AG04449 (cell line): ENCODE measurements at regions not wholly inside any gene's neighbourhood (a gene's known extent, or its start where the extent isn't known, plus 50 kb on each side); places are given as distances from the start of the nearest gene placed in this dataset.

Experiments used
- CTCF ChIA-PET: fragments of 350-600 bp; formaldehyde crosslinking; extraction: SDS; loops from one replicate; lab custom pipeline; 2021; ENCODE audit warnings: antibody characterized with exemption; lab: Yijun Ruan, JAX
- POLR2A ChIA-PET: fragments of 400-600, 350-600 bp; formaldehyde crosslinking; extraction: SDS; loops from one replicate; lab custom pipeline; 2020; ENCODE audit warnings: antibody characterized with exemption, inconsistent platforms; lab: Yijun Ruan, JAX
- DNase-seq: peaks from one replicate; pipeline ENCODE4 v3.0.0-alpha.2; 2010; ENCODE audit warnings: low read depth, low spot score
- H3K4me3 ChIP-seq: 2 replicates; pipeline ENCODE4 v1.5.1; 2011; ENCODE audit warnings: low read depth, mild to moderate bottlenecking, control low read depth, low read length
- TF ChIP-seq, protein P1 (sequence below): IDR thresholded peaks from one replicate; pipeline ENCODE4 v1.5.1; 2011; ENCODE audit warnings: mild to moderate bottlenecking, moderate library complexity, low read length, control low read depth, inconsistent platforms; ENCODE audit not compliant: insufficient read depth; ENCODE audit errors: missing control alignments

GRCh38 chr6:14862845-14863244 lies 383.0 kb upstream of the JARID2 start:
- H3K4me3 ChIP-seq, result no peak overlapping the region
- CTCF ChIA-PET, result interaction anchor here (1.6 kb wide), 1 partner anchor 527 kb away, joined by 4 read pairs; no protein-coding TSS in a partner anchor

GRCh38 chr6:14863902-14864850 lies 381.7 kb upstream of the JARID2 start:
- H3K4me3 ChIP-seq, result no peak overlapping the region
- TF ChIP-seq, protein P1, sequence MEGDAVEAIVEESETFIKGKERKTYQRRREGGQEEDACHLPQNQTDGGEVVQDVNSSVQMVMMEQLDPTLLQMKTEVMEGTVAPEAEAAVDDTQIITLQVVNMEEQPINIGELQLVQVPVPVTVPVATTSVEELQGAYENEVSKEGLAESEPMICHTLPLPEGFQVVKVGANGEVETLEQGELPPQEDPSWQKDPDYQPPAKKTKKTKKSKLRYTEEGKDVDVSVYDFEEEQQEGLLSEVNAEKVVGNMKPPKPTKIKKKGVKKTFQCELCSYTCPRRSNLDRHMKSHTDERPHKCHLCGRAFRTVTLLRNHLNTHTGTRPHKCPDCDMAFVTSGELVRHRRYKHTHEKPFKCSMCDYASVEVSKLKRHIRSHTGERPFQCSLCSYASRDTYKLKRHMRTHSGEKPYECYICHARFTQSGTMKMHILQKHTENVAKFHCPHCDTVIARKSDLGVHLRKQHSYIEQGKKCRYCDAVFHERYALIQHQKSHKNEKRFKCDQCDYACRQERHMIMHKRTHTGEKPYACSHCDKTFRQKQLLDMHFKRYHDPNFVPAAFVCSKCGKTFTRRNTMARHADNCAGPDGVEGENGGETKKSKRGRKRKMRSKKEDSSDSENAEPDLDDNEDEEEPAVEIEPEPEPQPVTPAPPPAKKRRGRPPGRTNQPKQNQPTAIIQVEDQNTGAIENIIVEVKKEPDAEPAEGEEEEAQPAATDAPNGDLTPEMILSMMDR, result no peak
- ChIA-PET POLR2A (no interaction called here), CTCF (interaction anchor here (1.3 to 1.4 kb wide), 2 partner anchors 9 kb away, joined by 3 to 4 read pairs; no protein-coding TSS in a partner anchor)
- no peak for DNase-seq

More at GRCh38 chr6:14862845-14863244, 383.0 kb upstream of the JARID2 start:
- POLR2A ChIA-PET, result no interaction called here
- no peak for DNase-seq
- TF ChIP-seq, protein P1, result no peak

- no peak overlapping the region for H3K4me3 ChIP-seq
- ChIA-PET POLR2A (no interaction called here), CTCF (no interaction called here)
- DNase-seq, result no peak
- TF ChIP-seq, protein P1, result no peak
Measured at GRCh38 chr6:14865531-14866100, 380.3 kb upstream of the JARID2 start.

GRCh38 chr6:14867802-14868201 lies 378.1 kb upstream of the JARID2 start:
- CTCF ChIA-PET, result interaction anchor here (0.6 to 1.1 kb wide), 2 partner anchors 18 to 39 kb away, joined by 3 read pairs; no protein-coding TSS in a partner anchor

GRCh38 chr6:14871221-14871620 lies 374.6 kb upstream of the JARID2 start:
- H3K4me3 ChIP-seq, result no peak overlapping the region
- ChIA-PET CTCF (no interaction called here), POLR2A (no interaction called here)
- TF ChIP-seq, protein P1, result no peak
- DNase-seq, result no peak

More at GRCh38 chr6:14867802-14868201, 378.1 kb upstream of the JARID2 start:
- DNase-seq, result no peak
- TF ChIP-seq, protein P1, result no peak
- POLR2A ChIA-PET, result no interaction called here
- no peak overlapping the region for H3K4me3 ChIP-seq

GRCh38 chr6:14873101-14873500 lies 372.8 kb upstream of the JARID2 start:
- DNase-seq, result no peak
- TF ChIP-seq, protein P1, result no peak
- ChIA-PET CTCF (interaction anchor here (1.1 kb wide), 1 partner anchor 9 kb away, joined by 4 read pairs; no protein-coding TSS in a partner anchor), POLR2A (no interaction called here)
- no peak overlapping the region for H3K4me3 ChIP-seq
